GM23338 (cell line): ENCODE measurements at regions not wholly inside any gene's neighbourhood (a gene's known extent, or its start where the extent isn't known, plus 50 kb on each side); places are given as distances from the start of the nearest gene placed in this dataset.
A peak's percentile ranks its signal among the peaks of the same experiment; 100 is the strongest.

ENCODE experiments used
- CREB1 ChIP-seq: fragments of 250-450 bp; sonication (Bioruptor Pico); IDR thresholded peaks from 2 replicates; pipeline ENCODE4 v1.5.0; 2020; ENCODE audit warnings: low read depth, mild to moderate bottlenecking, moderate library complexity
- CTCF ChIP-seq, 2 experiments: fragments of 200-600 bp in 1 of 2; sonication (generic) in 1 of 2; conservative IDR thresholded peaks; 2 replicates each; pipeline versions ENCODE4 v1.5.1 to v1.6.1; 2016 to 2017; ENCODE audit warnings: antibody characterized with exemption in 2 of 2, low read depth in 2 of 2, mild to moderate bottlenecking in 2 of 2, moderate library complexity in 1 of 2
- EZH2 ChIP-seq: fragments of 200-600 bp; sonication (generic); IDR thresholded peaks from one replicate; pipeline ENCODE4 v1.8.0; 2017; ENCODE audit warnings: antibody characterized with exemption, mild to moderate bottlenecking, low read depth; ENCODE audit not compliant: unreplicated experiment
- EZH2phosphoT487 ChIP-seq: fragments of 200-600 bp; sonication (generic); IDR thresholded peaks from one replicate; pipeline ENCODE4 v1.8.1; 2018; ENCODE audit warnings: antibody characterized with exemption; ENCODE audit not compliant: unreplicated experiment
- NANOG ChIP-seq: IDR thresholded peaks from 2 replicates; pipeline ENCODE4 v1.6.1; 2016; ENCODE audit warnings: antibody characterized with exemption, borderline replicate concordance
- POLR2AphosphoS5 ChIP-seq: IDR thresholded peaks from 2 replicates; pipeline ENCODE4 v1.6.1; 2016; ENCODE audit warnings: antibody characterized with exemption, low read depth
- REST ChIP-seq: IDR thresholded peaks from one replicate; pipeline ENCODE4 v1.6.1; 2018; ENCODE audit warnings: antibody characterized with exemption; ENCODE audit not compliant: unreplicated experiment

GRCh38 chr16:66169817-66170216 lies 196.7 kb upstream of the CDH5 start:
- peak in 1 of 2 experiments; percentile 32; a peak in 2 of 4 replicates for TF ChIP-seq CTCF (conservative IDR thresholded peaks at IDR 0.05; ENCODE audit: low read depth in 2 of 2)
- TF ChIP-seq EZH2: no peak
- no peak for TF ChIP-seq CREB1 (CRISPR knock-in tag)
- TF ChIP-seq EZH2phosphoT487: no peak
- TF ChIP-seq NANOG: no peak
- TF ChIP-seq POLR2AphosphoS5: no peak
- no peak for TF ChIP-seq REST
